ENCODE measurements at regions not wholly inside any gene's neighbourhood (a gene's known extent, or its start where the extent isn't known, plus 50 kb on each side); places are given as distances from the start of the nearest gene placed in this dataset.

GRCh38 chrX:28321286-28321685, 266.0 kb upstream of the IL1RAPL1 start:
- Histone ChIP-seq H3K9ac (ENCODE audit: low read depth, low read length, poor library complexity, severe bottlenecking) (no peak overlapping the region), H3K36me3 (ENCODE audit: insufficient read depth, low read length) (no peaks in the 10 kb centered on the region), H4K20me1 (ENCODE audit: insufficient read depth, low read length, poor library complexity, severe bottlenecking) (no peaks in the 10 kb centered on the region), H3K4me2 (ENCODE audit: low read depth, low read length, poor library complexity, severe bottlenecking) (no peak overlapping the region), H2AFZ (ENCODE audit: low read length) (no peak overlapping the region), H3K79me2 (ENCODE audit: insufficient read depth, low read length) (no peaks in the 10 kb centered on the region), H3K27me3 (ENCODE audit: insufficient read depth, low read length, poor library complexity, severe bottlenecking) (no peaks in the 10 kb centered on the region), H3K4me1 (ENCODE audit: insufficient read depth, low read length, poor library complexity, severe bottlenecking) (no peaks in the 10 kb centered on the region), H3K4me3 (ENCODE audit: low read length, poor library complexity, severe bottlenecking) (no peak overlapping the region), H3K9me2 (replicated peaks; ENCODE audit: low read depth, low read length) (no peaks in the 10 kb centered on the region), H3F3A (ENCODE audit: low read depth) (no peaks in the 10 kb centered on the region), H3K9me3 (ENCODE audit: insufficient read depth, low read depth, low read length) (no peaks in the 10 kb centered on the region)
- no peak for TF ChIP-seq EZH2phosphoT487 (IDR thresholded peaks at IDR 0.05; ENCODE audit: borderline replicate concordance)
- TF ChIP-seq, protein P1, sequence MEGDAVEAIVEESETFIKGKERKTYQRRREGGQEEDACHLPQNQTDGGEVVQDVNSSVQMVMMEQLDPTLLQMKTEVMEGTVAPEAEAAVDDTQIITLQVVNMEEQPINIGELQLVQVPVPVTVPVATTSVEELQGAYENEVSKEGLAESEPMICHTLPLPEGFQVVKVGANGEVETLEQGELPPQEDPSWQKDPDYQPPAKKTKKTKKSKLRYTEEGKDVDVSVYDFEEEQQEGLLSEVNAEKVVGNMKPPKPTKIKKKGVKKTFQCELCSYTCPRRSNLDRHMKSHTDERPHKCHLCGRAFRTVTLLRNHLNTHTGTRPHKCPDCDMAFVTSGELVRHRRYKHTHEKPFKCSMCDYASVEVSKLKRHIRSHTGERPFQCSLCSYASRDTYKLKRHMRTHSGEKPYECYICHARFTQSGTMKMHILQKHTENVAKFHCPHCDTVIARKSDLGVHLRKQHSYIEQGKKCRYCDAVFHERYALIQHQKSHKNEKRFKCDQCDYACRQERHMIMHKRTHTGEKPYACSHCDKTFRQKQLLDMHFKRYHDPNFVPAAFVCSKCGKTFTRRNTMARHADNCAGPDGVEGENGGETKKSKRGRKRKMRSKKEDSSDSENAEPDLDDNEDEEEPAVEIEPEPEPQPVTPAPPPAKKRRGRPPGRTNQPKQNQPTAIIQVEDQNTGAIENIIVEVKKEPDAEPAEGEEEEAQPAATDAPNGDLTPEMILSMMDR (conservative IDR thresholded peaks at IDR 0.05; ENCODE audit: low read length): no peak

GRCh38 chrX:28312965-28313364, 274.3 kb upstream of the IL1RAPL1 start:
- Histone ChIP-seq H3K36me3 (ENCODE audit: insufficient read depth, low read length) (no peaks in the 10 kb centered on the region), H3K9ac (ENCODE audit: low read depth, low read length, poor library complexity, severe bottlenecking) (no peak overlapping the region), H3K4me2 (ENCODE audit: low read depth, low read length, poor library complexity, severe bottlenecking) (no peak overlapping the region), H3F3A (ENCODE audit: low read depth) (no peaks in the 10 kb centered on the region), H4K20me1 (ENCODE audit: insufficient read depth, low read length, poor library complexity, severe bottlenecking) (no peaks in the 10 kb centered on the region), H3K4me1 (ENCODE audit: insufficient read depth, low read length, poor library complexity, severe bottlenecking) (no peaks in the 10 kb centered on the region), H3K9me2 (replicated peaks; ENCODE audit: low read depth, low read length) (no peaks in the 10 kb centered on the region), H3K4me3 (ENCODE audit: low read length, poor library complexity, severe bottlenecking) (no peak overlapping the region), H2AFZ (ENCODE audit: low read length) (no peak overlapping the region), H3K9me3 (ENCODE audit: insufficient read depth, low read depth, low read length) (no peaks in the 10 kb centered on the region), H3K27me3 (ENCODE audit: insufficient read depth, low read length, poor library complexity, severe bottlenecking) (no peaks in the 10 kb centered on the region), H3K79me2 (ENCODE audit: insufficient read depth, low read length) (no peaks in the 10 kb centered on the region)
- TF ChIP-seq, protein P1 (conservative IDR thresholded peaks at IDR 0.05; ENCODE audit: low read length): no peak
- TF ChIP-seq EZH2phosphoT487 (IDR thresholded peaks at IDR 0.05; ENCODE audit: borderline replicate concordance): no peak

DNA sequence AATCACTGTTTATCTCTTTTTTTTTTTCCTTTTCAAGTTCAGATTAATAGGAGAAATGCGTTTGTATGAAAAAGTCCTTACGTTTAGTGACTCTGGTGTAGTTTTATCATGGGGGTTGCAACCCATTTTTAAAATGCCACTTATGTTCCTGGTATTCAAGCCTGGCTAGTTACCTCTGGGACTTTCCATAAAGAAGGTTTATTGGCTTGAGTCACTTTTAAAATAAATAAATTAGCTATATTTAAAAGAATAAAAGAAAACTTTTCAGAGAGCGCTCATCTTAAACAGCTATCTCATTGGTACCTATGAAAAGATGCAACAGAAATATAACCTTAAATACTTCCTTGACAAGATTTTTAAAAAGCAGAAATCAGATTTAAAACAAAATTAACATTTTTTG, 275.0 kb upstream of the IL1RAPL1 start:
- H3K9me3 ChIP-seq (ENCODE audit: insufficient read depth, low read depth, low read length): no peaks in the 10 kb centered on the region
- TF ChIP-seq EZH2phosphoT487 (IDR thresholded peaks at IDR 0.05; ENCODE audit: borderline replicate concordance): no peak
- TF ChIP-seq, protein P1 (conservative IDR thresholded peaks at IDR 0.05; ENCODE audit: low read length): no peak
- no peak overlapping the region for H2AFZ ChIP-seq (ENCODE audit: low read length)

More for the DNA sequence above, 275.0 kb upstream of the IL1RAPL1 start:
- Histone ChIP-seq H3K9ac (ENCODE audit: low read depth, low read length, poor library complexity, severe bottlenecking) (no peak overlapping the region), H3K4me1 (ENCODE audit: insufficient read depth, low read length, poor library complexity, severe bottlenecking) (no peaks in the 10 kb centered on the region), H3F3A (ENCODE audit: low read depth) (no peaks in the 10 kb centered on the region), H3K36me3 (ENCODE audit: insufficient read depth, low read length) (no peaks in the 10 kb centered on the region), H3K79me2 (ENCODE audit: insufficient read depth, low read length) (no peaks in the 10 kb centered on the region), H3K4me3 (ENCODE audit: low read length, poor library complexity, severe bottlenecking) (no peak overlapping the region), H3K27me3 (ENCODE audit: insufficient read depth, low read length, poor library complexity, severe bottlenecking) (no peaks in the 10 kb centered on the region), H3K4me2 (ENCODE audit: low read depth, low read length, poor library complexity, severe bottlenecking) (no peak overlapping the region), H4K20me1 (ENCODE audit: insufficient read depth, low read length, poor library complexity, severe bottlenecking) (no peaks in the 10 kb centered on the region), H3K9me2 (replicated peaks; ENCODE audit: low read depth, low read length) (no peaks in the 10 kb centered on the region)
